HG03060 (cell line): ENCODE measurements at regions not wholly inside any gene's neighbourhood (a gene's known extent, or its start where the extent isn't known, plus 50 kb on each side); places are given as distances from the start of the nearest gene placed in this dataset.
"Not testable (repeated sequence)": the region's sequence is repeated elsewhere in the genome, so short reads cannot be mapped to it uniquely, and the experiment has no call there.

Experiments used
- ATAC-seq: cut with Tn5 transposase; IDR thresholded peaks from one replicate; pipeline ENCODE4 v1.9.1; 2021; ENCODE audit warnings: low read depth, moderate number of reproducible peaks; ENCODE audit not compliant: unreplicated experiment

DNA sequence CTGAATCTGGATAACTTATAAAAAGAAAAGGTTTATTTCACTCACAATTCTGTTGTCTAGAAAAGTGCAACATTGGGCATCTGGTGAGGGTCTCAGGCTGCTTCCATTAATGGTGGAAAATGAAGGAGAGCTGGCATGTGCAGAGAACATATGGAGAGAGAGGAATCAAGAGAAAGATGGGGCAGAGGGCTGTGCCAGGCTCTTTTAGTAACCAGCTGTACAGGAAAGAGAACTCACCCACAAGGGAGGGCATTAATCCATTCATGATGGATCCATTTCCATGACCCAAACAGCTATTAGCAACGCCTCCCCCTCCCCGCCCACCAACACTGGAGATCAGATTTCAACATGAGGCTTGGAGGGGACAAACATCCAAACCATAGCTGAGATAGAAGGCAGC is 61.7 kb upstream of the LYZL1 start:
- no peak for ATAC-seq

DNA sequence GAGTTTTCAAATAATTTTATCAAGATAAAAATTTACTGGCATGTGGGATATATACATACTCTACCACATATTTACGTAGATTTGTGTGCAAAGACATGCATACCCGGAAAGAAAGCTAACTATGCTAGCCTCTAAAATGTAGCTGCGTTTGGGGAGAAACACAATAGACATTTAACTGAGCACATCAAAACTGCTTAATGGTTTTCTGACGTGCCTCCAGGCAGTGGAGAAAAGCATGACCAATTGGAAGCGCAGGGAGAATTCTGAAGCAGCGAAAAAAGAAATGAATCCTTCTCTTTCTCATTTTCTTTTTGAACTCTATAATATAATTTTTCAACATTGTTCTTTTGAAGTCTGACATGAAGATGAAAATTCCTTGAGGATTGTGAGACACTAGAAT is 60.3 kb upstream of the LYZL1 start:
- ATAC-seq, result no peak

DNA sequence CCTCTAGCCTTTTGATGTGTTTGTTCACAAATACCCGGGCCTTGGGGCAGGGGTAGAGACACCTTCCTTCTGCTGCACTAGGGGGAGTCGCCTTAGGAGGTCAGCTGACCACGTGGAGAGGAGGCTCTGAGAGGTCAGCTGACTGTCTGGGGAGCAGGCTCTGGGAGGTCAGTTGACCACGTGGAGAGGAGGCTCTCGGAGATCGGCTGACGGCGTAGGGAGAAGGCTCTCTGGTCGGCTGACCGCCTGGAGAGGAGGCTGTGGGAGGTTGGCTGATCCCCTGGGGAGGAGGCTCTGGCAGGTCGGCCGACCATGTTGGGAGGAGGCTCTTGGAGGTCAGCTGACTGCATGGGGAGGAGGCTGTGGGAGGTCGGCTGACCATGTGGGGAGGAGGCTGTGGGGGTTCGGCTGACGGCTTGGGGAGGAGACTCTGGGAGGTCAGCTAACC is 59.6 kb upstream of the LYZL1 start:
- ATAC-seq, result no peak

DNA sequence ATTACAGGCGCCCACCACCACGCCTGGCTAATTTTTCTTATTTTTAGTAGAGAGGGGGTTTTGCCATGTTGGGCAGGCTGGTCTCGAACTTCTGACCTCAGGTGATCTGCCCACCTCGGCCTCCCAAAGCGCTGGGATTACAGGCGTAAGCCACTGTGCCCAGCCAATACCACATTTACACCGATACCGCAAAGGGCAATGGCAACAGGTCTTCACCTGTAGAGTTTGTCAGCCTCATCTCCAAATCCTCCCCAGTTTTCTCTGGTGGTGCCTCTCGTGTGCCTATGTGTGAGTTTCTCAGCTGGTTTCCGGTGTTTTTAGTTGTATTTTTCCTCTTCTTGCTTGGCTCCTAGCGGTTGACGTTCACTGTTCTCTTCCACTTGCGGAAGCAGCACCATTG is 52.0 kb upstream of the LYZL1 start:
- ATAC-seq, result not testable (repeated sequence)

DNA sequence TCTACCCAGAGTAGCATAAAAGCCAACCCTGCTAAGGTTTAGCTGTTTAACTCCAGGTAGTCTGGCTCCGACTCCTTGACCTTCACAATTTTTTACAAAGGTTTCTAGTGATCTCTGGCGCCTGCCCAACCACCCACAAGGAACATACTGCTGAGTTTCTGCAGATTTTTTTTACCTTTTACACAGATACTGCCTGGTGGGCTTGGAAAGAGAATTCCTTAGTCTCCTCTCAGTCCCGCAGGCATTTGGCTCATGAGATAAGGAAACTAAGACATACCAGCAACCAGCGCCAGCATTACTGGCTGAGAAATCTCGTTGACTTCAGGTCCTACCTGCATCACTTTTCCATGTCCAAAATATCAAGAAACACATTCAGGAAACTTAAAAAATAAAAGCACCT is 51.1 kb upstream of the LYZL1 start:
- no peak for ATAC-seq

DNA sequence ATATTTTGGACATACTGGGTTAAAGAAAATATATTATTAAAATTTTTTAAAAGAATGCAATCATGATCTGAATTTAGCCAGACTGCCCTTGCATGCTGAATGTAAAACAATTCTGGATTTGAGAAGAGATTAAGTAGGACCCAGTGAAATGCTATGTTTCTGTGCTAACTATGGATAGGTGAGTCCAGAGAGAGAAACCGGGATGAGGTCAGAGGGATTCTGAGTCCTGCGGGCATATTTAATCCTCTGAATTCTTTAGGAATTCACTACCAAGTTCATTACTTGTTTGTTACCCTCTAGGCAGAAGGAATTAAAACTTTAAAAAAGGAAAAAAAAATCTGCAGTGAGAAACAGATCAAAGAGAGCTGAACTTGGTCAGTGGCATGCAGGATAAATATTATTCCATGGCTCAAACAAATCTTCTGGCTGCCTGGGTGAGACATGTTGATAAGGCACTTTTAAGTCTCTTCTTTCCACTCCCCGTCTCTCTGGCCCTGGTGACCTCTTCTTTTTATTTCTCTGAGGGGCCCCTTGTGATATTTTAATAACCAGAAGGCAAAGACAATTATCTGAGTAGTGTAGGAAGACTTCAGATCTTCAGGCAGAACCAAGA is 50.2 kb upstream of the LYZL1 start:
- no peak for ATAC-seq
